ENCODE measurements at regions not wholly inside any gene's neighbourhood (a gene's known extent, or its start where the extent isn't known, plus 50 kb on each side); places are given as distances from the start of the nearest gene placed in this dataset.

DNA sequence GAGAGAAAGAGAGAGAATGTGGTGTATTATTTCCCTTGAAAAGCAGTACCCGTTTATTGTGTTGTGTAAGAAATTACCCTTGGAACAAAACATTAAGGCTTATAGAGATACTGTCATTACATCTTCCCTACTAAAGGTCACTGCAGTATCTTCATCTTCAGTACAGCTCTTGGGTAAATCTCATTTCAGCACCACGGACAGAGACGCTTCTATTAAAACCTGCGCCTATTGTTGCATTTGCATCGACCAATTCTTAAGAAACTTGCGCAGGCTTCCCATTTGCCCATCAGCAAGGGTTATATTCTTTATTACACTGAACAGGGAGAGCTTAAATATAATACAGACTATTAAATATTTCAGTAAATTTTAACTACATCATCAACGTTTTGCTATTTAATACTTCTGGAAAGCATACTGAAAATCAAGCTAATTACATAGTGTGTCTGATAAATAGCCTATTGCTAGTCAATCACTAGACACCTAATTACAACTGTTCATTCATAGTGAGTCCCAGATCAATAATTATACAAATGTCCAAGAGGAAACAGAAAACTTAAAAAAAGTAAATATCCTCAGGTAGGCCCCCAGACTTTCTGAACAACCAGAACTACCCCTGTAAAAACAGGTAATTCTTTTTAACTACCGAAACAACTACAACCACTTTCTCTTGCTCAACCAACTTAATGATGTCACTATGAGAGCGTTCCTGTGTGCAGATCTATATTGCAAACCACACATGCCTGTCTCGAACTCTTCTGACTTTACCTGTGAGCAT, 350.6 kb downstream of the LIG4 start:
- H3K36me3 Mint-ChIP-seq (ENCODE audit: low read depth), result no peaks in the 10 kb centered on the region
- H3K27ac Mint-ChIP-seq, result no peak overlapping the region
- ATAC-seq (replicated peaks), result no peak
- no peaks in the 10 kb centered on the region for H3K4me1 Mint-ChIP-seq
- peaks cover 30% of the 10 kb centered on the region for H3K27me3 Mint-ChIP-seq
- H3K4me3 Mint-ChIP-seq, result no peak overlapping the region
- peaks cover under 1% of the 10 kb centered on the region for H3K9me3 Mint-ChIP-seq

DNA sequence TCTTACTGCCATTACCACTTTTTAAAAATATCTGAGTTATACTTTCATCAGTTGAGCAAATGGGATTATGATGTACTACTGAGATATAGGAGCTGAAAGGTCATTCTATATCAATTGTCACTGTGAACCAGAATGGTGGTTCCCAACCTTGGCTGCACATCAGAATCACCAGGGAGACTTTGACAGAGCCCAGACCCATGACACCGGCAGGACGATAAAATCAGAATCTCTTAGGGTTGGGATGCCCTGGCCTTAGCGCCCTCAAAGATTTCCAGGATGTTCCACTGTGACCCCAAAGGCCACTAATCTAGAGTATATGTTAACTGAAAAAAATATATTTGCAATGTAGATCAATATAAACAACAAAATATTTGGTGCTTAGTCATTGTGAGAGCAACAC, 355.1 kb downstream of the LIG4 start:
- no peaks in the 10 kb centered on the region for H3K36me3 Mint-ChIP-seq (ENCODE audit: low read depth)
- no peak for ATAC-seq (replicated peaks)
- peaks cover 18% of the 10 kb centered on the region for H3K27me3 Mint-ChIP-seq
- H3K4me3 Mint-ChIP-seq, result no peak overlapping the region
- H3K4me1 Mint-ChIP-seq, result no peaks in the 10 kb centered on the region
- H3K9me3 Mint-ChIP-seq, result peaks cover 3% of the 10 kb centered on the region
- no peak overlapping the region for H3K27ac Mint-ChIP-seq

DNA sequence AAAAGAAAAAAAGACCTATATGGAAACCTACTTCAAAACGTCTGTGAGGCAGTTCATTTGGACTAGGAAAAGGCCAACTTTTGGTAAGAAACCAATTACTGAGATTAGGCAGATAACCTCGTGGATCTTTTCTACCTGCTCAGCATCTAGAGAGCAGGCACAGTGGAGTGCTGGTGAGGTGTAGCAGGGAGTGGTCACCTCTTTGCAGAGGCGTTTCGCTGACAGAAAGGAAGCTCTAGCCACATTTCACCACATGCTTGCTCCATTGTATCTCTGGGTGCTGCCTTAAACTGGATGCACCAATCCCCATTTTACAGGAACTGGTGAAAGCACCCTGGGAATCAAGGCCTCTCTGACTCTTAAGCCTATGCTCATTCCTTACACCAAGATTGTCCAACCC, 360.5 kb downstream of the LIG4 start:
- no peak overlapping the region for H3K27ac Mint-ChIP-seq
- no peaks in the 10 kb centered on the region for H3K36me3 Mint-ChIP-seq (ENCODE audit: low read depth)
- no peak for ATAC-seq (replicated peaks)
- peaks cover 6% of the 10 kb centered on the region for H3K9me3 Mint-ChIP-seq
- no peaks in the 10 kb centered on the region for H3K27me3 Mint-ChIP-seq
- no peak overlapping the region for H3K4me3 Mint-ChIP-seq
- H3K4me1 Mint-ChIP-seq, result no peaks in the 10 kb centered on the region

DNA sequence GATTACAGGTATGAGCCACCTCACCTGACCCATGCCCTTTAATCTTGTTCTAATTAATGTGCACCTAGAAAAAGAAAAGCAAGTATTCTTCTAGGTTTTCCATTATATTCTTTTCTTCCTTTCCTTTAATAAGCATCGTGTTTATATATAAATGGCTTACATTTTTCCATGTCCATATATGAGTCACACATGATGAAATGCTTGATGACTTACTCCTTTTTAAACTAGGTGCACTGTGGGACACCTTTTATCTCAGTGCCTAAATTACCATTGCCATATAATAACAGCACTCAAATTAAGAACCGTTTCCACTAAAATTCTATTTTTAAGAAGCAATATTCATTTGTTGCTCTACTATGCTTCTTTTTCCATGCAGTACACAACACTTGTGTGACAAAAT, 363.3 kb downstream of the LIG4 start:
- Mint-ChIP-seq H3K4me1 (no peaks in the 10 kb centered on the region), H3K9me3 (peaks cover 6% of the 10 kb centered on the region), H3K4me3 (no peak overlapping the region), H3K36me3 (ENCODE audit: low read depth) (no peaks in the 10 kb centered on the region), H3K27ac (no peak overlapping the region), H3K27me3 (no peaks in the 10 kb centered on the region)
- ATAC-seq (replicated peaks), result no peak

DNA sequence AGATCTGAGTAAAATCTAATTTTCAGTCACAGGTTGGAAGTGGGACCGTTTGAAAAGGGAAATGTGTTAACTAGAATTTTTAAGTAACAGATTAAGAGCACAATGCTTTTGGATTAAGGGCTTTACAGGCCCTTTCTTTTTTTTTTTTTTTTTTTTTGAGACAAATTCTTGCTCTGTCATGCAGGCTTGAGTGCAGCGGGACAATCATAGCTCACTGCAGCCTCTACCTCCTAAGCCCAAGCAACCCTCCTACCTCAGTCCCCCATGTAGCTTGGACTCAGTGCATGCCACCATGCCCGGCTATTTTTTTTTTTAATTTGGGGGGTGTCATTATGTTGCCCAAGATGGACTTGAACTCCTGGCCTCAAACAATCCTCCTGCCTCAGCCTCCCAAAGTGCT, 363.7 kb downstream of the LIG4 start:
- no peaks in the 10 kb centered on the region for H3K4me1 Mint-ChIP-seq
- no peaks in the 10 kb centered on the region for H3K27me3 Mint-ChIP-seq
- H3K27ac Mint-ChIP-seq, result no peak overlapping the region
- no peaks in the 10 kb centered on the region for H3K36me3 Mint-ChIP-seq (ENCODE audit: low read depth)
- H3K9me3 Mint-ChIP-seq, result peaks cover 6% of the 10 kb centered on the region
- ATAC-seq (replicated peaks), result no peak
- no peak overlapping the region for H3K4me3 Mint-ChIP-seq

DNA sequence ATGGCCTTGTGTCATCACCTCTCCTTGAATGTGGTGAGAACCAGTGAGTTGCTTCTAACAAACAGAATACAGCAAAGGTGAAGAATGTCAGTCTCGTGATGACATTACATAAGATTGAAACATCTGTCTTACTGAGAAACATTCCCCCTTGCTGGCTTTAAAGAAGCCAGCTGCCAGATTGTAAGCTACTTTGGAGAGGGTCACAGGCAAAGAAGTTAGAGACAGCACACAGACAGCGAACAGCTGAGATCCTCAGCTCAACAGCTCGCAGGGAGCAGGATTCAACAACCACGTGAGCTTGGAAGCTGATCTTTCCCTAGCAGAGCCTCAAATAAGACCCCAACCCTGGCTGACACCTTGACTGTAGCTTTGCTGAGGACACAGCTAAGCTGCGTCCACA, 367.9 kb downstream of the LIG4 start:
- no peaks in the 10 kb centered on the region for H3K36me3 Mint-ChIP-seq (ENCODE audit: low read depth)
- no peak overlapping the region for H3K27ac Mint-ChIP-seq
- H3K4me3 Mint-ChIP-seq, result no peak overlapping the region
- H3K27me3 Mint-ChIP-seq, result no peaks in the 10 kb centered on the region
- ATAC-seq (replicated peaks), result no peak
- no peaks in the 10 kb centered on the region for H3K4me1 Mint-ChIP-seq
- H3K9me3 Mint-ChIP-seq, result peaks cover 3% of the 10 kb centered on the region

DNA sequence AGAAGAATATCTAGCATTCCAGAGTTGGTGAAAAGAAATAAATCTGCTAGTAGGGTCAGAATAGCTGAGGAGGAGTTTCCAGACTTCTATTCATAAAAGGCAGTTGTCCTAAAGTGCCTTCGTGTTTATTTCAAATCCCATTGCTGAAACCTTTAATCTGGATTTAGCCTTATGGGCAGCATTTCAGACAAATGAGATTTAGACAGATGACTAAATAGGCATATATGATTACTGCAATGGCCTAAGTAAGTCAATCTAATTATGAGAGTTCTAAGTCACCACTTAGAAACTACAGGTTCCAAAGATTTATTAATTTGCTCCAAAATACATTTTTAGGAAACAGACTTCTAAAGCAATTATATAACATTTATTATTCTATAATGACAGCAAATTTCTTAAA, 368.7 kb downstream of the LIG4 start:
- H3K27ac Mint-ChIP-seq, result no peak overlapping the region
- peaks cover 3% of the 10 kb centered on the region for H3K9me3 Mint-ChIP-seq
- no peaks in the 10 kb centered on the region for H3K4me1 Mint-ChIP-seq
- H3K36me3 Mint-ChIP-seq (ENCODE audit: low read depth), result no peaks in the 10 kb centered on the region
- no peaks in the 10 kb centered on the region for H3K27me3 Mint-ChIP-seq
- H3K4me3 Mint-ChIP-seq, result no peak overlapping the region
- no peak for ATAC-seq (replicated peaks)

DNA sequence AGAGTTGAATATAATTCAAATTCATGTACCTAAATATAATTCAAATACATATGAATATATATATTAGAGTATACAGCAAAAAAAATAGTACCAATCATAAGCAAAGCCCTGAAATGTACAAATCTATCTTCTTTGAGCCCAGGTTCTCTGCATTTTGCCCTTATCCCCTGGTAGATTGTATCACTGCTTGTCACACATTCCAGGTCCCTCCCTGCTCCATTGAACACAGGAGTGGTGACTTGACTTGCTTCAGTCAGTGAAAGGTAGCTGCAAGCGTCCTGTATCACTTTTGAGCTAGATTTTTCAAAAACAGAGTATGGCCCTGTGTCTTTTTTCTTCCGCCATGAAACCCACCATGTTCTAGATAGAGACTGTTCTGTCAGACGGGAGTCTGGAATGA, 369.4 kb downstream of the LIG4 start:
- H3K27me3 Mint-ChIP-seq, result no peaks in the 10 kb centered on the region

DNA sequence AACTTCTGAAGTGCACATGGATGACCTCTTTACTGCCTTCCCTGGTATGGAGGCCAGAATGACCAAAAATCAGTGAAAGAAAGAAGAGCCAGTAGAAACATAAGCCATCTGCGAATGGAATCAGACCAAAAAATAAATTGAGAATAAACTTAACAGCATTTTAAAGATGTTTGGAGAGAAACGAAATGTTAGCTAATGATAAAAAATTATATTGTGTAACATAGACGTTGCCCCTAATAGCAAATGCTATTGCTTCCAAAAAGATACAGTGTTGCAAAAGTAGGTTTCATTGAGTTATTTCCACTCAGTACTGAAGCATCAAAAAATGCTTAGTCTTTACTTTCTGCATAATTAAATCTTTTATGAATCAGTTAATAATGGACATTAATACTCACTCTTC, 371.7 kb downstream of the LIG4 start:
- ATAC-seq (replicated peaks), result no peak
- no peaks in the 10 kb centered on the region for H3K4me1 Mint-ChIP-seq

More for the DNA sequence above, 369.4 kb downstream of the LIG4 start:
- ATAC-seq (replicated peaks), result no peak
- no peak overlapping the region for H3K27ac Mint-ChIP-seq
- H3K36me3 Mint-ChIP-seq (ENCODE audit: low read depth), result no peaks in the 10 kb centered on the region
- no peaks in the 10 kb centered on the region for H3K4me1 Mint-ChIP-seq
- H3K9me3 Mint-ChIP-seq, result peaks cover 3% of the 10 kb centered on the region
- H3K4me3 Mint-ChIP-seq, result no peak overlapping the region

DNA sequence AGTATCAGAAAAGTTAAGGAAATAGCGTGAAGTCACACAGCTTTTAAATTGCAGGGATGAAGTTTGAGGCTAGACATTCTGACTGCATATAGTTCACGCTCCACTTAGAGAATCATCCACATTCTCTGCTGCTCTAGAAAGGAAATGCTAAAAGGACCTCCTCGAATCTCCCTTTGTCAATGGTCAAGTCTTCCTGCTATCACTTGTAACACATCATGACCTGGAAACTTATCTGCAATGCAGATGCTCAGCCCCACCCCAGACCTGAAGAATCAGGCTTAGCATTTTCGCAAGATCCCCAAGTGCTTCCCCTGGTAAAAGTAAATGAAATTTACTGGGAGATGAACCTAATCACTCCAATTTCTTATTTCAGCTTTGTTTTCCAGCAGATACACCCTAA, 372.1 kb downstream of the LIG4 start:
- H3K27ac Mint-ChIP-seq, result no peak overlapping the region
- no peaks in the 10 kb centered on the region for H3K4me1 Mint-ChIP-seq
- H3K4me3 Mint-ChIP-seq, result no peak overlapping the region
- peaks cover 3% of the 10 kb centered on the region for H3K9me3 Mint-ChIP-seq
- ATAC-seq (replicated peaks), result no peak
- H3K36me3 Mint-ChIP-seq (ENCODE audit: low read depth), result no peaks in the 10 kb centered on the region
- no peaks in the 10 kb centered on the region for H3K27me3 Mint-ChIP-seq

More for the DNA sequence above, 371.7 kb downstream of the LIG4 start:
- Mint-ChIP-seq H3K4me3 (no peak overlapping the region), H3K27ac (no peak overlapping the region), H3K27me3 (no peaks in the 10 kb centered on the region), H3K36me3 (ENCODE audit: low read depth) (no peaks in the 10 kb centered on the region), H3K9me3 (peaks cover 3% of the 10 kb centered on the region)

DNA sequence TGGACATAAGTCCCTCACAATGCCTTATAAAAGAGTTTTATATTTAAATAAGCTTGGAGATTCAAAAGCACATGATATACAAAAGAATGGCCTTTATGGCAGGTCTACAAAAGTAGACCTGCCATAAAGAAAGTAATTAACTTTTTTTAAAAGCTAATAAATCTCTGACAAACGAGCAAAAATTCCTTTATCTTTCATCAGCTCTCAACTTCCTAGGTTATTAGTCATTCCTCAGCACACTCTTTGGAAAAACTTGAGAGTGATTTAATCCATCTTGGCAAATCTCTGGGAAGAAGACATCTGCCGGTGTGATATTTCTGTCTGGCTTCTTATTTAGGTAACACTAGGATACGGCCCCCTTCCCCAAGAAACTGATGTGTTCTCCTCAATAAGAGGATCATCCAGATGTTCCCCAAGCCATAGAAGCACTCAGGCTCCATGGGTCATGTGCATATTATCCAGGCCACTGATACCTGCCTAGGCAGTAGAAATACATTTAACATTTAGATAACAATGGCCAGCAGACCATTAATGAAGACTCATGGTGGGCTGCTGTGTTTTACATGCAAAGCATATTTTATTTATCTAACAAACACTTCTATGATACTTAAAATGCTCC, 372.7 kb downstream of the LIG4 start:
- Mint-ChIP-seq H3K36me3 (ENCODE audit: low read depth) (no peaks in the 10 kb centered on the region), H3K27ac (no peak overlapping the region), H3K4me1 (no peaks in the 10 kb centered on the region), H3K4me3 (no peak overlapping the region), H3K27me3 (no peaks in the 10 kb centered on the region), H3K9me3 (peaks cover 3% of the 10 kb centered on the region)
- no peak for ATAC-seq (replicated peaks)

DNA sequence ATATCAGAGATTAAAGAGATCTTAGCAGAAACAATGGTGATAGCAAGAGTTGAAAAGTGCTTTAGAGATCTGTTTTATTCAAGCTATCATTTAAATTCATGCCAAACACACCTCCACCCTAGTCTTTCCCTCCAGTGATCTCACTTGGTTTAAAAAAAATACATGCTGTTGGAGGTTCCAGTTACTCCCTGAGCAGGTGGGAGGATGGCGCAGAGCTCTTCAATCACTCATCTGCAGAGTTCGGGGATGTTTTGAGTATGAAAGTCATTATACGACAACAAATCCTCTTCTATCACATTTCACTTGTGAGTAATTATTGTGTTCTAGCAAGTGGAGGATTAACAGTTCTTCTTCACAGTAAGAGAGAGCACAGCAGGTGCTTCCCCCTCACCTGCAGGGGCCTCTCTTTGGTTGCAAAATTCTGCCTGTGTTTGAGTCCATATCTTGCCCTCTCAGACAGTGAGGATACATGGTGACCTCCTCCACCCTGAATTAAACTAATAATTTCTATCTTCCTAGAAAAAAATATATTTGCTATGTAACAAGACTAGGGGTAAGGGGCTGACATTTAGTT, 376.7 kb downstream of the LIG4 start:
- no peak overlapping the region for H3K4me3 Mint-ChIP-seq
- no peak overlapping the region for H3K27ac Mint-ChIP-seq
- H3K4me1 Mint-ChIP-seq, result no peaks in the 10 kb centered on the region
- H3K27me3 Mint-ChIP-seq, result no peaks in the 10 kb centered on the region
- peaks cover 3% of the 10 kb centered on the region for H3K9me3 Mint-ChIP-seq
- ATAC-seq (replicated peaks), result no peak
- no peaks in the 10 kb centered on the region for H3K36me3 Mint-ChIP-seq (ENCODE audit: low read depth)

DNA sequence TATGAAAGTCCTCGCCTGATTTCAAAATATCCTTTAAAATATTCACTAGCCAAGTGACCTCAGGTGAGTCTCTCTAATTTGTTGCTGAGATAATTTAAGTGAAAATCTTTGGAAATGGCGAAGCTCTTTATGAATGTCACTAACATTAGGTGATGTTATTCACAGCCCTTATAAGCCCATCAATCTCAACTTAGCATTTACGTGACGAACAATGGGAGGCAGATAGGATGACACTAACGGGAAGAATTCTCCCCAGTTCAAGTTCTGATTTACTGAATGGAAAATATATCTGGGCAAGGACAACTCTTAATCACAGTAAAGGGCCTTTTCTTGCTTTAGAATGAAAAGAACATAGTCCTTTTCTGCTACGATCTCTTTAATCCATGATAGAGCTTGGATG, 378.7 kb downstream of the LIG4 start:
- Mint-ChIP-seq H3K4me3 (no peak overlapping the region), H3K27me3 (no peaks in the 10 kb centered on the region), H3K36me3 (ENCODE audit: low read depth) (no peaks in the 10 kb centered on the region), H3K9me3 (peaks cover 9% of the 10 kb centered on the region), H3K27ac (no peak overlapping the region), H3K4me1 (no peaks in the 10 kb centered on the region)
- ATAC-seq (replicated peaks), result no peak

DNA sequence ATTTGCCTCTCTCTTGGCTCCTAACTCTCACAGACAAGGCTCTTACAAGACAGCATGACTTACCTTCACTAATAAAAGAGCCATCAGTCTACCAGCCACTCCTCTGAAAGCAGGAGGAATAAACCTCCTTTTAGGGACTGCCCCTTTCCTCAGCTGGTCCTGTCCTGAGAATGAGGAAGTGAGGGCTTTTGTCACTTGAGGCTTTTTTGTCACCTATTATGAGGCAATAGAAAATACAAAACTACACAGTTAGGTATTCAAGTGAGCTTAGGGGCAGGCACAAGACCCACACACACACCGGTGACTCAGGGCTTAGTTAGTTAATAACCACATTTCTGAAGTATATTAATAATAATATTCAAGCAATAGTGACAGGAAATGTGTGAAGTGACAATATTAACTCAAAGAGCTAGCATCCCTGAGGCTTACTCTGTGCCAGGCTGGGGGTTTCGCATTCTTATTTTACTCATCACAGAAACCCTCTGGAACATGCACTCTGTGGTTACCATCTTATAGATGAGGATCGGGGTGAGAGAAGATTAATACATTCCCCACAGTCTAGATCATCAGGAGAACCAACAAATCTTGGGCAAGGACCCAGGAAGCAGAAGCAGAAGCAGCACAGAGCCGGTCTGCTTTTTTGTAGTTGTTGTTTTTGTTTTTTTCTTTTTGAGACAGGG, 379.9 kb downstream of the LIG4 start:
- no peaks in the 10 kb centered on the region for H3K36me3 Mint-ChIP-seq (ENCODE audit: low read depth)

DNA sequence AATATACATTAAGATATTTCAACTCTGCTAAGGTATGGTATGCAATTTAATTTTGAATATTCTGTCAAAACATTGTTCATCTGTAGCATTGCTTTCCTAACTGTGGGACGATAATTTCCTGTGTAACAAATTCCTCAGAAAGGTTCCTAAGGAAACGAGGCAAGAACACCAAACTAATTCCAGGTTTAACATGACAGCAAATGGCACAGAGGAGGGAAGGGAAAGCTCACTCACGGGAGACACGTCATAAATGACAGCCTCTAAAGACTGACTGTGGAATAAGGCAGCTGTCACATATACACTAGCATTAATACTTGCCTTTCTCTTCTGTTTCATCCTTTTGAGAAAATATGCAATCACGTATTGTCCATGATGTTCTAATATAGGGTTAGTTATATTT, 380.6 kb downstream of the LIG4 start:
- Mint-ChIP-seq H3K9me3 (peaks cover 17% of the 10 kb centered on the region), H3K27ac (no peak overlapping the region)

More for the DNA sequence above, 379.9 kb downstream of the LIG4 start:
- Mint-ChIP-seq H3K27me3 (no peaks in the 10 kb centered on the region), H3K4me3 (no peak overlapping the region), H3K4me1 (no peaks in the 10 kb centered on the region), H3K27ac (no peak overlapping the region), H3K9me3 (peaks cover 13% of the 10 kb centered on the region)
- ATAC-seq (replicated peaks), result no peak

More for the DNA sequence above, 380.6 kb downstream of the LIG4 start:
- no peak for ATAC-seq (replicated peaks)
- Mint-ChIP-seq H3K36me3 (ENCODE audit: low read depth) (no peaks in the 10 kb centered on the region), H3K4me1 (no peaks in the 10 kb centered on the region), H3K27me3 (no peaks in the 10 kb centered on the region), H3K4me3 (no peak overlapping the region)

Data from activated T-helper 17 cell treated with anti-CD3 and anti-CD28 coated beads, Interleukin-2, amount 50 U/mL, for 72 hours (primary cell).